ENCODE measurements at regions not wholly inside any gene's neighbourhood (a gene's known extent, or its start where the extent isn't known, plus 50 kb on each side); places are given as distances from the start of the nearest gene placed in this dataset.

- H3F3A ChIP-seq (ENCODE audit: control insufficient read depth, insufficient read depth), result no peaks in the 10 kb centered on the region
- no peaks in the 10 kb centered on the region for H3K9me2 ChIP-seq (replicated peaks; ENCODE audit: control insufficient read depth, low read length)
- no peak overlapping the region for H3K4me2 ChIP-seq (ENCODE audit: low read length)
- H3K4me1 ChIP-seq (ENCODE audit: control insufficient read depth, low read length), result no peaks in the 10 kb centered on the region
- no peaks in the 10 kb centered on the region for H3K27me3 ChIP-seq (ENCODE audit: control insufficient read depth, low read length)
- TF ChIP-seq CTCF (IDR thresholded peaks at IDR 0.05; ENCODE audit: low read depth, low read length, poor library complexity, severe bottlenecking) (no peak), EZH2phosphoT487 (IDR thresholded peaks at IDR 0.05; ENCODE audit: borderline replicate concordance, low read length) (no peak)
- no peaks in the 10 kb centered on the region for H3K36me3 ChIP-seq (ENCODE audit: control insufficient read depth, low read length)
- H3K9me3 ChIP-seq (ENCODE audit: control insufficient read depth, insufficient read depth, low read length), result no peaks in the 10 kb centered on the region
- H3K4me3 ChIP-seq (ENCODE audit: low read length), result no peak overlapping the region
- H3K79me2 ChIP-seq (ENCODE audit: control insufficient read depth, low read length), result no peaks in the 10 kb centered on the region
- no peak overlapping the region for H3K27ac ChIP-seq (ENCODE audit: low read depth, low read length)
- no peaks in the 10 kb centered on the region for H4K20me1 ChIP-seq (ENCODE audit: control insufficient read depth, insufficient read depth, low read depth, low read length)
Observed at GRCh38 chr7:119888251-119888650, 384.7 kb upstream of the KCND2 start.

DNA sequence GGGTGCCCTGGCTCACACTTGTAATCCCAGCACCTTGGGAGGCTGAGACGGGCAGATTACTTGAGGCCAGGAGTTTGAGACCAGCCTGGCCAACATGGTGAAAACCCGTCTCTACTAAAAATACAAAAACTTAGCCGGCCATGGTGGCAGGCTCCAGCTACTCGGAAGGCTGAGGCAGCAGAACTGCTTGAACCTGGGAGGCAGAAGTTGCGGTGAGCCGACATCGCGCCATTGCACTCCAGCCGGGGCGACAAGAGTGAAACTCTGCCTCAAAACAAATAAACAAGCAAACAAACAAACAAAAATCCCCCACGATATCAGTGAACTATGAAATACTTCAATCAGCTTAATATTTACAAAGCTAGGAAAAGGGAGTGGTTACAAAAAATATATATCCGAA lies 382.3 kb upstream of the KCND2 start:
- Histone ChIP-seq H3K9me2 (replicated peaks; ENCODE audit: control insufficient read depth, low read length) (no peaks in the 10 kb centered on the region), H4K20me1 (ENCODE audit: control insufficient read depth, insufficient read depth, low read depth, low read length) (no peaks in the 10 kb centered on the region), H3K79me2 (ENCODE audit: control insufficient read depth, low read length) (no peaks in the 10 kb centered on the region), H3K4me1 (ENCODE audit: control insufficient read depth, low read length) (no peaks in the 10 kb centered on the region), H3K27ac (ENCODE audit: low read depth, low read length) (no peak overlapping the region), H3K36me3 (ENCODE audit: control insufficient read depth, low read length) (no peaks in the 10 kb centered on the region), H3K4me3 (ENCODE audit: low read length) (no peak overlapping the region), H3K4me2 (ENCODE audit: low read length) (no peak overlapping the region), H3K27me3 (ENCODE audit: control insufficient read depth, low read length) (no peaks in the 10 kb centered on the region), H3F3A (ENCODE audit: control insufficient read depth, insufficient read depth) (no peaks in the 10 kb centered on the region), H3K9me3 (ENCODE audit: control insufficient read depth, insufficient read depth, low read length) (no peaks in the 10 kb centered on the region)
- no peak for TF ChIP-seq EZH2phosphoT487 (IDR thresholded peaks at IDR 0.05; ENCODE audit: borderline replicate concordance, low read length)

DNA sequence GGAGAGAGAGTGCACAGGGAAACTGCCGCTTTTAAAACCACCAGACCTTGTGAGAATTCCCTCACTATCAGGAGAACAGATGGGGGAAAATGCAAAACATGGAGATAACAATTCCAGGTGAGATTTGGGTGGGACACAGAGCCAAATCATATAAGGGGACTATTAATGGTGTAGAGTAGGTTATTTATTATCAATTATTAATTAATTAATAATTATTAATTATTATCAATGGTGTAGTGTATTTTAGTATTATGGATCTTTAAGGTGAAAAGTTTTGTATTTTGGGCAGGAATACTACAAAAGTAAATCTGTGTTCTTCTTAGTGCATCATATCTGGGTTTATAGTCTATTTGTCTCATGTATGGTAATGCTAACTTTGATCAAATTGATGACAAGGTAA lies 377.7 kb upstream of the KCND2 start:
- H3K79me2 ChIP-seq (ENCODE audit: control insufficient read depth, low read length), result no peaks in the 10 kb centered on the region
- H3K9me3 ChIP-seq (ENCODE audit: control insufficient read depth, insufficient read depth, low read length), result no peaks in the 10 kb centered on the region
- H3K4me2 ChIP-seq (ENCODE audit: low read length), result no peak overlapping the region
- H3K9me2 ChIP-seq (replicated peaks; ENCODE audit: control insufficient read depth, low read length), result no peaks in the 10 kb centered on the region
- TF ChIP-seq CTCF (IDR thresholded peaks at IDR 0.05; ENCODE audit: low read depth, low read length, poor library complexity, severe bottlenecking) (no peak), EZH2phosphoT487 (IDR thresholded peaks at IDR 0.05; ENCODE audit: borderline replicate concordance, low read length) (no peak)
- H3K27ac ChIP-seq (ENCODE audit: low read depth, low read length), result no peak overlapping the region
- no peaks in the 10 kb centered on the region for H3F3A ChIP-seq (ENCODE audit: control insufficient read depth, insufficient read depth)
- H3K36me3 ChIP-seq (ENCODE audit: control insufficient read depth, low read length), result no peaks in the 10 kb centered on the region
- H3K27me3 ChIP-seq (ENCODE audit: control insufficient read depth, low read length), result no peaks in the 10 kb centered on the region
- H4K20me1 ChIP-seq (ENCODE audit: control insufficient read depth, insufficient read depth, low read depth, low read length), result no peaks in the 10 kb centered on the region
- H3K4me1 ChIP-seq (ENCODE audit: control insufficient read depth, low read length), result no peaks in the 10 kb centered on the region
- H3K4me3 ChIP-seq (ENCODE audit: low read length), result no peak overlapping the region

- Histone ChIP-seq H3K79me2 (ENCODE audit: control insufficient read depth, low read length) (no peaks in the 10 kb centered on the region), H3K4me3 (ENCODE audit: low read length) (no peak overlapping the region), H3K9me2 (replicated peaks; ENCODE audit: control insufficient read depth, low read length) (no peaks in the 10 kb centered on the region), H3K4me1 (ENCODE audit: control insufficient read depth, low read length) (no peaks in the 10 kb centered on the region), H3K27ac (ENCODE audit: low read depth, low read length) (no peak overlapping the region), H3K4me2 (ENCODE audit: low read length) (no peak overlapping the region), H3K27me3 (ENCODE audit: control insufficient read depth, low read length) (no peaks in the 10 kb centered on the region), H3K36me3 (ENCODE audit: control insufficient read depth, low read length) (no peaks in the 10 kb centered on the region), H3K9me3 (ENCODE audit: control insufficient read depth, insufficient read depth, low read length) (no peaks in the 10 kb centered on the region), H3F3A (ENCODE audit: control insufficient read depth, insufficient read depth) (no peaks in the 10 kb centered on the region), H4K20me1 (ENCODE audit: control insufficient read depth, insufficient read depth, low read depth, low read length) (no peaks in the 10 kb centered on the region)
- TF ChIP-seq EZH2phosphoT487 (IDR thresholded peaks at IDR 0.05; ENCODE audit: borderline replicate concordance, low read length), result no peak
- TF ChIP-seq CTCF (IDR thresholded peaks at IDR 0.05; ENCODE audit: low read depth, low read length, poor library complexity, severe bottlenecking), result no peak
Observed at GRCh38 chr7:119896386-119896785, 376.6 kb upstream of the KCND2 start.

Data from DOHH2 (cell line).